Neural progenitor cell (in vitro differentiated cells): ENCODE measurements at regions not wholly inside any gene's neighbourhood (a gene's known extent, or its start where the extent isn't known, plus 50 kb on each side); places are given as distances from the start of the nearest gene placed in this dataset.

ENCODE experiments used
- CTCF ChIP-seq: fragments of 200-600 bp; sonication (generic); IDR thresholded peaks from 2 replicates; pipeline ENCODE4 v1.5.1; 2017; ENCODE audit warnings: antibody characterized with exemption, mild to moderate bottlenecking
- EZH2 ChIP-seq: fragments of 200-600 bp; sonication (generic); IDR thresholded peaks from 2 replicates; pipeline ENCODE4 v1.6.1; 2017; ENCODE audit warnings: antibody characterized with exemption, mild to moderate bottlenecking, moderate library complexity
- EZH2phosphoT487 ChIP-seq: fragments of 200-600 bp; sonication (generic); IDR thresholded peaks from 2 replicates; pipeline ENCODE4 v1.6.1; 2017; ENCODE audit warnings: antibody characterized with exemption

- TF ChIP-seq CTCF (no peak), EZH2 (no peak), EZH2phosphoT487 (no peak)
These were observed 238.9 kb upstream of the NT5C1B start for GRCh38 chr2:18828296-18828695.
